CD4-positive, CD25-positive, alpha-beta regulatory T cell (primary cell): ENCODE measurements at regions not wholly inside any gene's neighbourhood (a gene's known extent, or its start where the extent isn't known, plus 50 kb on each side); places are given as distances from the start of the nearest gene placed in this dataset.

Source experiments
- ATAC-seq, 2 donors: fragments of 150-1000 bp; cut with Tn5 transposase; one replicate each; pipeline ENCODE4 v1.10.0; 2021; ENCODE audit warnings: low read depth in 2 of 2, moderate number of reproducible peaks in 2 of 2, moderate library complexity in 1 of 2
- DNase-seq, 3 donors: peaks; one replicate each; pipeline versions ENCODE4 v3.0.0 to v3.0.0-alpha.2; 2012 to 2022; ENCODE audit warnings: mixed read lengths in 1 of 3
- H3K27ac ChIP-seq: one replicate; pipeline ENCODE4 v1.7.0; 2013; ENCODE audit warnings: mild to moderate bottlenecking, low read length; ENCODE audit not compliant: insufficient read depth, poor library complexity, severe bottlenecking
- H3K27me3 ChIP-seq: one replicate; pipeline ENCODE4 v1.7.0; 2013; ENCODE audit warnings: low read length; ENCODE audit not compliant: control insufficient read depth, insufficient read depth
- H3K36me3 ChIP-seq: one replicate; pipeline ENCODE4 v1.7.0; 2013; ENCODE audit warnings: mild to moderate bottlenecking, low read length, moderate library complexity; ENCODE audit not compliant: control insufficient read depth, insufficient read depth
- H3K4me1 ChIP-seq: 2 replicates; pipeline ENCODE4 v1.7.0; 2013; ENCODE audit warnings: mild to moderate bottlenecking, low read length; ENCODE audit not compliant: insufficient read depth, control insufficient read depth, poor library complexity, severe bottlenecking
- H3K4me3 ChIP-seq: one replicate; pipeline ENCODE4 v1.7.0; 2013; ENCODE audit warnings: low read depth, mild to moderate bottlenecking, low read length, moderate library complexity
- H3K9me3 ChIP-seq, 2 experiments: 1 replicate in 1 of 2; 2 replicates in 1 of 2; pipeline ENCODE4 v1.7.0; 2013; ENCODE audit warnings: low read length in 2 of 2, mild to moderate bottlenecking in 1 of 2, moderate library complexity in 1 of 2; ENCODE audit not compliant: control insufficient read depth in 2 of 2
- H3K27ac Mint-ChIP-seq, 3 donors: one replicate each; pipeline ENCODE4 v1.8.0; 2020 to 2022; ENCODE audit warnings: mild to moderate bottlenecking in 3 of 3, mixed read lengths in 3 of 3, moderate library complexity in 2 of 3
- H3K27me3 Mint-ChIP-seq: one replicate; pipeline ENCODE4 v1.8.0; 2022; ENCODE audit warnings: mild to moderate bottlenecking, mixed read lengths
- H3K36me3 Mint-ChIP-seq: one replicate; pipeline ENCODE4 v1.8.0; 2020; ENCODE audit warnings: mixed read lengths
- H3K4me1 Mint-ChIP-seq, 4 donors: one replicate each; pipeline ENCODE4 v1.8.0; 2020 to 2022; ENCODE audit warnings: mixed read lengths in 4 of 4, mild to moderate bottlenecking in 1 of 4
- H3K4me3 Mint-ChIP-seq, 4 donors: one replicate each; pipeline ENCODE4 v1.8.0; 2020 to 2022; ENCODE audit warnings: mild to moderate bottlenecking in 4 of 4, mixed read lengths in 4 of 4, moderate library complexity in 3 of 4
- H3K9me3 Mint-ChIP-seq, 7 donors: one replicate each; pipeline ENCODE4 v1.8.0; 2020 to 2022; ENCODE audit warnings: mixed read lengths in 7 of 7, mild to moderate bottlenecking in 3 of 7, moderate library complexity in 2 of 7

GRCh38 chr9:24488896-24489295 lies 56.8 kb downstream of the IZUMO3 start:
- H3K36me3 Mint-ChIP-seq = no peaks in the 10 kb centered on the region
- Histone ChIP-seq H3K27ac (no peak overlapping the region), H3K36me3 (no peaks in the 10 kb centered on the region), H3K4me1 (no peaks in the 10 kb centered on the region), H3K9me3 (no peaks in the 10 kb centered on the region), H3K4me3 (no peak overlapping the region), H3K27me3 (no peaks in the 10 kb centered on the region)
- DNase-seq (no peak), ATAC-seq (no peak)
- H3K4me3 Mint-ChIP-seq = no peak overlapping the region
- no peaks in the 10 kb centered on the region for H3K27me3 Mint-ChIP-seq
- no peak overlapping the region for H3K27ac Mint-ChIP-seq
- H3K9me3 Mint-ChIP-seq = peaks cover 2 to 34% (median 8%) of the 10 kb centered on the region in 7 donors
- no peaks in the 10 kb centered on the region for H3K4me1 Mint-ChIP-seq

- H3K27ac Mint-ChIP-seq = no peak overlapping the region
- ATAC-seq (no peak), DNase-seq (no peak)
- no peaks in the 10 kb centered on the region for H3K36me3 Mint-ChIP-seq
- Histone ChIP-seq H3K9me3 (no peaks in the 10 kb centered on the region), H3K27ac (no peak overlapping the region), H3K27me3 (no peaks in the 10 kb centered on the region), H3K4me1 (no peaks in the 10 kb centered on the region), H3K4me3 (no peak overlapping the region), H3K36me3 (no peaks in the 10 kb centered on the region)
- H3K27me3 Mint-ChIP-seq = no peaks in the 10 kb centered on the region
- no peaks in the 10 kb centered on the region for H3K4me1 Mint-ChIP-seq
- H3K4me3 Mint-ChIP-seq = no peak overlapping the region
- H3K9me3 Mint-ChIP-seq = peaks cover 3 to 26% (median 8%) of the 10 kb centered on the region in 7 donors
Measured at GRCh38 chr9:24487946-24488345, 57.8 kb downstream of the IZUMO3 start.

- no peak overlapping the region for H3K27ac ChIP-seq
- Mint-ChIP-seq H3K36me3 (no peaks in the 10 kb centered on the region), H3K9me3 (peaks cover 2 to 26% (median 7%) of the 10 kb centered on the region in 7 donors), H3K27ac (no peak overlapping the region), H3K27me3 (no peaks in the 10 kb centered on the region), H3K4me3 (no peak overlapping the region), H3K4me1 (no peaks in the 10 kb centered on the region)
- H3K36me3 ChIP-seq = no peaks in the 10 kb centered on the region
- no peaks in the 10 kb centered on the region for H3K27me3 ChIP-seq
- H3K4me1 ChIP-seq = no peaks in the 10 kb centered on the region
- H3K4me3 ChIP-seq = no peak overlapping the region
- DNase-seq = no peak
- H3K9me3 ChIP-seq = no peaks in the 10 kb centered on the region
- ATAC-seq = no peak
Measured at GRCh38 chr9:24487250-24487861, 58.3 kb downstream of the IZUMO3 start.

- Histone ChIP-seq H3K9me3 (no peaks in the 10 kb centered on the region), H3K4me1 (no peaks in the 10 kb centered on the region), H3K36me3 (no peaks in the 10 kb centered on the region), H3K4me3 (no peak overlapping the region), H3K27me3 (no peaks in the 10 kb centered on the region), H3K27ac (no peak overlapping the region)
- H3K9me3 Mint-ChIP-seq = peaks cover 0 to 26% (median 6%) of the 10 kb centered on the region in 7 donors
- H3K4me1 Mint-ChIP-seq = no peaks in the 10 kb centered on the region
- DNase-seq (no peak), ATAC-seq (no peak)
- no peaks in the 10 kb centered on the region for H3K27me3 Mint-ChIP-seq
- no peaks in the 10 kb centered on the region for H3K36me3 Mint-ChIP-seq
- H3K4me3 Mint-ChIP-seq = no peak overlapping the region
- H3K27ac Mint-ChIP-seq = no peak overlapping the region
Measured at GRCh38 chr9:24479361-24480059, 66.2 kb downstream of the IZUMO3 start.

GRCh38 chr9:24464319-24464951 lies 81.3 kb downstream of the IZUMO3 start:
- Mint-ChIP-seq H3K27me3 (no peaks in the 10 kb centered on the region), H3K36me3 (no peaks in the 10 kb centered on the region), H3K9me3 (peaks cover 0 to 23% (median 6%) of the 10 kb centered on the region in 7 donors), H3K27ac (no peak overlapping the region), H3K4me1 (no peaks in the 10 kb centered on the region), H3K4me3 (no peak overlapping the region)
- H3K4me1 ChIP-seq = no peaks in the 10 kb centered on the region
- H3K36me3 ChIP-seq = no peaks in the 10 kb centered on the region
- H3K9me3 ChIP-seq = peaks cover 4 to 5% of the 10 kb centered on the region in 2 experiments
- ATAC-seq (no peak), DNase-seq (no peak)
- H3K27me3 ChIP-seq = no peaks in the 10 kb centered on the region
- no peak overlapping the region for H3K27ac ChIP-seq
- no peak overlapping the region for H3K4me3 ChIP-seq

GRCh38 chr9:24462951-24463350 lies 82.7 kb downstream of the IZUMO3 start:
- H3K27ac ChIP-seq = no peak overlapping the region
- peaks cover 4 to 5% of the 10 kb centered on the region in 2 experiments for H3K9me3 ChIP-seq
- Mint-ChIP-seq H3K4me1 (no peaks in the 10 kb centered on the region), H3K36me3 (no peaks in the 10 kb centered on the region), H3K27me3 (no peaks in the 10 kb centered on the region), H3K4me3 (no peak overlapping the region), H3K27ac (no peak overlapping the region), H3K9me3 (peaks cover 0 to 19% (median 6%) of the 10 kb centered on the region in 7 donors)
- H3K36me3 ChIP-seq = no peaks in the 10 kb centered on the region
- H3K4me1 ChIP-seq = no peaks in the 10 kb centered on the region
- ATAC-seq = no peak
- no peak for DNase-seq
- no peak overlapping the region for H3K4me3 ChIP-seq
- H3K27me3 ChIP-seq = no peaks in the 10 kb centered on the region

GRCh38 chr9:24460781-24461180 lies 84.9 kb downstream of the IZUMO3 start:
- no peaks in the 10 kb centered on the region for H3K27me3 ChIP-seq
- no peak overlapping the region for H3K27ac ChIP-seq
- H3K36me3 ChIP-seq = no peaks in the 10 kb centered on the region
- Mint-ChIP-seq H3K27me3 (no peaks in the 10 kb centered on the region), H3K9me3 (peaks cover 0 to 23% (median 3%) of the 10 kb centered on the region in 7 donors), H3K36me3 (no peaks in the 10 kb centered on the region), H3K4me1 (no peaks in the 10 kb centered on the region), H3K27ac (no peak overlapping the region), H3K4me3 (no peak overlapping the region)
- ATAC-seq = no peak
- H3K4me1 ChIP-seq = no peaks in the 10 kb centered on the region
- DNase-seq = no peak
- peaks cover 2 to 10% of the 10 kb centered on the region in 2 experiments for H3K9me3 ChIP-seq
- H3K4me3 ChIP-seq = no peak overlapping the region
